ENCODE measurements at regions not wholly inside any gene's neighbourhood (a gene's known extent, or its start where the extent isn't known, plus 50 kb on each side); places are given as distances from the start of the nearest gene placed in this dataset.

GRCh38 chr11:115672412-115672811, 168.2 kb upstream of the CADM1 start:
- no peak for TF ChIP-seq EP300 (IDR thresholded peaks at IDR 0.05)
- no peak for TF ChIP-seq CTCF (IDR thresholded peaks at IDR 0.05)
- no peak for TF ChIP-seq POLR2AphosphoS5 (IDR thresholded peaks at IDR 0.05)
- no peak for TF ChIP-seq POLR2A (IDR thresholded peaks at IDR 0.05)

Data from suprapubic skin (tissue), 4 donors.